Ishikawa (cell line): ENCODE measurements at regions not wholly inside any gene's neighbourhood (a gene's known extent, or its start where the extent isn't known, plus 50 kb on each side); places are given as distances from the start of the nearest gene placed in this dataset.

Source experiments
- CREB1 ChIP-seq: IDR thresholded peaks from 2 replicates; pipeline ENCODE4 v1.6.1; 2012; ENCODE audit warnings: low read depth
- EP300 ChIP-seq: IDR thresholded peaks from 2 replicates; pipeline ENCODE4 v1.6.1; 2012; ENCODE audit warnings: borderline replicate concordance
- NFIC ChIP-seq: IDR thresholded peaks from 2 replicates; pipeline ENCODE4 v1.6.1; 2012
- TAF1 ChIP-seq: IDR thresholded peaks from 2 replicates; pipeline ENCODE4 v1.6.1; 2012; ENCODE audit warnings: low read depth, mild to moderate bottlenecking
- YY1 ChIP-seq: IDR thresholded peaks from 2 replicates; pipeline ENCODE4 v1.6.1; 2012; ENCODE audit warnings: low read depth
- TF ChIP-seq, protein P1 (sequence below): IDR thresholded peaks from 2 replicates; pipeline ENCODE4 v1.6.1; 2012; ENCODE audit warnings: low read depth, mild to moderate bottlenecking

DNA sequence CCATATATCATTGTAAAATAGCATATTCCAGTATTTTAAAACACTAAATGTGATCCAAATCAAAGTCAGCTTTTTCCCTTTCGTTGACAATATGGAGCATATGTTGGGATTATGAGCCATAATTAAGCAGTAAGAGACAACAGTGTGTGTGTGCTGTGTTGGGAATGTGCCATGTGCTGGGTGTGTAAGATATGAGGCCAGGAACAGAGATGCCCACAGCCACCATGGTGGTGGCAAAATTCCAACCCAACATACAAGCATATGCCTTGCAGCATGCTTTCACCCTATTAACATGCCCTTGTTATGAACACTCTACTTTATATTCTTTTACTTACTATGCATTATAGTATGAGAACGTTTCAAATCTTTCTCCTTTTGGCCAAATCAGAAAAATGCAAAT, 1560.4 kb upstream of the TENM3 start:
- TF ChIP-seq CREB1 (no peak), EP300 (no peak), NFIC (no peak), YY1 (no peak), TAF1 (no peak)
- TF ChIP-seq, protein P1, sequence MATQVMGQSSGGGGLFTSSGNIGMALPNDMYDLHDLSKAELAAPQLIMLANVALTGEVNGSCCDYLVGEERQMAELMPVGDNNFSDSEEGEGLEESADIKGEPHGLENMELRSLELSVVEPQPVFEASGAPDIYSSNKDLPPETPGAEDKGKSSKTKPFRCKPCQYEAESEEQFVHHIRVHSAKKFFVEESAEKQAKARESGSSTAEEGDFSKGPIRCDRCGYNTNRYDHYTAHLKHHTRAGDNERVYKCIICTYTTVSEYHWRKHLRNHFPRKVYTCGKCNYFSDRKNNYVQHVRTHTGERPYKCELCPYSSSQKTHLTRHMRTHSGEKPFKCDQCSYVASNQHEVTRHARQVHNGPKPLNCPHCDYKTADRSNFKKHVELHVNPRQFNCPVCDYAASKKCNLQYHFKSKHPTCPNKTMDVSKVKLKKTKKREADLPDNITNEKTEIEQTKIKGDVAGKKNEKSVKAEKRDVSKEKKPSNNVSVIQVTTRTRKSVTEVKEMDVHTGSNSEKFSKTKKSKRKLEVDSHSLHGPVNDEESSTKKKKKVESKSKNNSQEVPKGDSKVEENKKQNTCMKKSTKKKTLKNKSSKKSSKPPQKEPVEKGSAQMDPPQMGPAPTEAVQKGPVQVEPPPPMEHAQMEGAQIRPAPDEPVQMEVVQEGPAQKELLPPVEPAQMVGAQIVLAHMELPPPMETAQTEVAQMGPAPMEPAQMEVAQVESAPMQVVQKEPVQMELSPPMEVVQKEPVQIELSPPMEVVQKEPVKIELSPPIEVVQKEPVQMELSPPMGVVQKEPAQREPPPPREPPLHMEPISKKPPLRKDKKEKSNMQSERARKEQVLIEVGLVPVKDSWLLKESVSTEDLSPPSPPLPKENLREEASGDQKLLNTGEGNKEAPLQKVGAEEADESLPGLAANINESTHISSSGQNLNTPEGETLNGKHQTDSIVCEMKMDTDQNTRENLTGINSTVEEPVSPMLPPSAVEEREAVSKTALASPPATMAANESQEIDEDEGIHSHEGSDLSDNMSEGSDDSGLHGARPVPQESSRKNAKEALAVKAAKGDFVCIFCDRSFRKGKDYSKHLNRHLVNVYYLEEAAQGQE, result no peak
